HL-60 (cell line): ENCODE measurements at regions not wholly inside any gene's neighbourhood (a gene's known extent, or its start where the extent isn't known, plus 50 kb on each side); places are given as distances from the start of the nearest gene placed in this dataset.

Source experiments
- DNase-seq, 2 experiments: peaks; one replicate each; pipeline ENCODE4 v3.0.0-alpha.2; 2010 to 2020; ENCODE audit warnings: low read depth in 1 of 2, low spot score in 1 of 2
- H3K27ac ChIP-seq: fragments of 250-450 bp; sonication (Bioruptor Pico); replicated peaks from 2 replicates; pipeline ENCODE4 v1.5.1; 2020; ENCODE audit warnings: mild to moderate bottlenecking, moderate library complexity
- H3K27me3 ChIP-seq: fragments of 250-450 bp; sonication (Bioruptor Pico); 2 replicates; pipeline ENCODE4 v1.5.1; 2021; ENCODE audit warnings: mild to moderate bottlenecking, moderate library complexity; ENCODE audit not compliant: insufficient read depth, poor library complexity, severe bottlenecking
- H3K4me3 ChIP-seq: replicated peaks from 2 replicates; pipeline ENCODE4 v1.5.1; 2011; ENCODE audit warnings: mild to moderate bottlenecking, control low read depth, low read length; ENCODE audit not compliant: insufficient read depth
- GABPA ChIP-seq: IDR thresholded peaks from 2 replicates; pipeline ENCODE4 v1.6.1; 2012; ENCODE audit warnings: low read depth
- POLR2AphosphoS5 ChIP-seq: IDR thresholded peaks from 2 replicates; pipeline ENCODE4 v1.6.1; 2012; ENCODE audit warnings: low read depth
- SPI1 ChIP-seq: IDR thresholded peaks from 2 replicates; pipeline ENCODE4 v1.6.1; 2012; ENCODE audit warnings: low read depth, mild to moderate bottlenecking, borderline replicate concordance
- TF ChIP-seq, protein P1 (sequence below): IDR thresholded peaks from one replicate; pipeline ENCODE4 v1.5.1; 2011; ENCODE audit warnings: low read length, control low read depth, inconsistent platforms; ENCODE audit not compliant: insufficient read depth
- TF ChIP-seq, protein P2 (sequence below): IDR thresholded peaks from 2 replicates; pipeline ENCODE4 v1.6.1; 2012; ENCODE audit warnings: low read depth; ENCODE audit not compliant: insufficient replicate concordance

DNA sequence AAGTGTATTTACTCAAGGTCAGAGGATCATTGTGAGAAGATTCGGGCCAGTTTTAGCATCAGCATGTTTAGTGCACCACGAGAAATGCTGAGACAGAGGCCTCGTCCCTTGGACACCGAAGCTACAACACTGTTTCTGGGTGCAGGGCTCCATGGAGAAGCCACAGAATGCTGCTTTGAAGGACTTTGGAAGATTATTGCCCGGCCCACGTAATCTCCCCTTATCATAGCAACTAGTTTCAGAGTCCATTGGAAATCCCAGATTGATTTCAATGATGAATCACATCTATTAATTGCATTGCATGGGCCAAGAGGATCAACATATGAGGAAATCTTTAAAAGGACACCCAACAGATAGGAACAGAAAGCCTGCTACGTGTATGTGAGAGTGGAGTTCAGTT lies 156.0 kb downstream of the MAF start:
- DNase-seq: no peak
- Histone ChIP-seq H3K27ac (no peak overlapping the region), H3K27me3 (no peaks in the 10 kb centered on the region), H3K4me3 (no peak overlapping the region)
- TF ChIP-seq, protein P1, sequence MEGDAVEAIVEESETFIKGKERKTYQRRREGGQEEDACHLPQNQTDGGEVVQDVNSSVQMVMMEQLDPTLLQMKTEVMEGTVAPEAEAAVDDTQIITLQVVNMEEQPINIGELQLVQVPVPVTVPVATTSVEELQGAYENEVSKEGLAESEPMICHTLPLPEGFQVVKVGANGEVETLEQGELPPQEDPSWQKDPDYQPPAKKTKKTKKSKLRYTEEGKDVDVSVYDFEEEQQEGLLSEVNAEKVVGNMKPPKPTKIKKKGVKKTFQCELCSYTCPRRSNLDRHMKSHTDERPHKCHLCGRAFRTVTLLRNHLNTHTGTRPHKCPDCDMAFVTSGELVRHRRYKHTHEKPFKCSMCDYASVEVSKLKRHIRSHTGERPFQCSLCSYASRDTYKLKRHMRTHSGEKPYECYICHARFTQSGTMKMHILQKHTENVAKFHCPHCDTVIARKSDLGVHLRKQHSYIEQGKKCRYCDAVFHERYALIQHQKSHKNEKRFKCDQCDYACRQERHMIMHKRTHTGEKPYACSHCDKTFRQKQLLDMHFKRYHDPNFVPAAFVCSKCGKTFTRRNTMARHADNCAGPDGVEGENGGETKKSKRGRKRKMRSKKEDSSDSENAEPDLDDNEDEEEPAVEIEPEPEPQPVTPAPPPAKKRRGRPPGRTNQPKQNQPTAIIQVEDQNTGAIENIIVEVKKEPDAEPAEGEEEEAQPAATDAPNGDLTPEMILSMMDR: no peak
- no peak for TF ChIP-seq GABPA
- TF ChIP-seq, protein P2, sequence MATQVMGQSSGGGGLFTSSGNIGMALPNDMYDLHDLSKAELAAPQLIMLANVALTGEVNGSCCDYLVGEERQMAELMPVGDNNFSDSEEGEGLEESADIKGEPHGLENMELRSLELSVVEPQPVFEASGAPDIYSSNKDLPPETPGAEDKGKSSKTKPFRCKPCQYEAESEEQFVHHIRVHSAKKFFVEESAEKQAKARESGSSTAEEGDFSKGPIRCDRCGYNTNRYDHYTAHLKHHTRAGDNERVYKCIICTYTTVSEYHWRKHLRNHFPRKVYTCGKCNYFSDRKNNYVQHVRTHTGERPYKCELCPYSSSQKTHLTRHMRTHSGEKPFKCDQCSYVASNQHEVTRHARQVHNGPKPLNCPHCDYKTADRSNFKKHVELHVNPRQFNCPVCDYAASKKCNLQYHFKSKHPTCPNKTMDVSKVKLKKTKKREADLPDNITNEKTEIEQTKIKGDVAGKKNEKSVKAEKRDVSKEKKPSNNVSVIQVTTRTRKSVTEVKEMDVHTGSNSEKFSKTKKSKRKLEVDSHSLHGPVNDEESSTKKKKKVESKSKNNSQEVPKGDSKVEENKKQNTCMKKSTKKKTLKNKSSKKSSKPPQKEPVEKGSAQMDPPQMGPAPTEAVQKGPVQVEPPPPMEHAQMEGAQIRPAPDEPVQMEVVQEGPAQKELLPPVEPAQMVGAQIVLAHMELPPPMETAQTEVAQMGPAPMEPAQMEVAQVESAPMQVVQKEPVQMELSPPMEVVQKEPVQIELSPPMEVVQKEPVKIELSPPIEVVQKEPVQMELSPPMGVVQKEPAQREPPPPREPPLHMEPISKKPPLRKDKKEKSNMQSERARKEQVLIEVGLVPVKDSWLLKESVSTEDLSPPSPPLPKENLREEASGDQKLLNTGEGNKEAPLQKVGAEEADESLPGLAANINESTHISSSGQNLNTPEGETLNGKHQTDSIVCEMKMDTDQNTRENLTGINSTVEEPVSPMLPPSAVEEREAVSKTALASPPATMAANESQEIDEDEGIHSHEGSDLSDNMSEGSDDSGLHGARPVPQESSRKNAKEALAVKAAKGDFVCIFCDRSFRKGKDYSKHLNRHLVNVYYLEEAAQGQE: no peak
- no peak for TF ChIP-seq SPI1
- no peak for TF ChIP-seq POLR2AphosphoS5

DNA sequence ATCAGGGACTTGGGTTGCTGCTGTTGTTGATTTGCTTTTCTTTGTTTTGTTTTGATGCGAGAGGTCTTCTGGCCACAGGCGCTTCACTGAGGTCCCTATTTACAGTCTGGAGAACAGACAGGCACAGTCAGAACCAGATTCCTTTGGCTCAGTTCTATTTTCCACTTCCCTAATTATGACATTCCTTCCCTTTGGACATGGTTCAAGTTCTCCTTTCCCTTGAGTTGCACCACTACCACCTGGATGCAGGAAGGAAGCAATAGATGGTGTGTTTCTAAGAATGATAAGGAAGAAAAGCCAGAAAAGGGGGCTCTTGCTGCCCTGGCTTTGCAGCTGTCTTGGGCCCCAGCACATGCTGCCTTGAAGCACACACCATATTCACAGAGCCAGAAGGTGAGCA lies 160.6 kb downstream of the MAF start:
- H3K4me3 ChIP-seq: no peak overlapping the region
- H3K27me3 ChIP-seq: no peaks in the 10 kb centered on the region
- H3K27ac ChIP-seq: no peak overlapping the region
- TF ChIP-seq GABPA (no peak), POLR2AphosphoS5 (no peak), SPI1 (no peak)
- TF ChIP-seq, protein P2: no peak
- TF ChIP-seq, protein P1: no peak
- no peak for DNase-seq

DNA sequence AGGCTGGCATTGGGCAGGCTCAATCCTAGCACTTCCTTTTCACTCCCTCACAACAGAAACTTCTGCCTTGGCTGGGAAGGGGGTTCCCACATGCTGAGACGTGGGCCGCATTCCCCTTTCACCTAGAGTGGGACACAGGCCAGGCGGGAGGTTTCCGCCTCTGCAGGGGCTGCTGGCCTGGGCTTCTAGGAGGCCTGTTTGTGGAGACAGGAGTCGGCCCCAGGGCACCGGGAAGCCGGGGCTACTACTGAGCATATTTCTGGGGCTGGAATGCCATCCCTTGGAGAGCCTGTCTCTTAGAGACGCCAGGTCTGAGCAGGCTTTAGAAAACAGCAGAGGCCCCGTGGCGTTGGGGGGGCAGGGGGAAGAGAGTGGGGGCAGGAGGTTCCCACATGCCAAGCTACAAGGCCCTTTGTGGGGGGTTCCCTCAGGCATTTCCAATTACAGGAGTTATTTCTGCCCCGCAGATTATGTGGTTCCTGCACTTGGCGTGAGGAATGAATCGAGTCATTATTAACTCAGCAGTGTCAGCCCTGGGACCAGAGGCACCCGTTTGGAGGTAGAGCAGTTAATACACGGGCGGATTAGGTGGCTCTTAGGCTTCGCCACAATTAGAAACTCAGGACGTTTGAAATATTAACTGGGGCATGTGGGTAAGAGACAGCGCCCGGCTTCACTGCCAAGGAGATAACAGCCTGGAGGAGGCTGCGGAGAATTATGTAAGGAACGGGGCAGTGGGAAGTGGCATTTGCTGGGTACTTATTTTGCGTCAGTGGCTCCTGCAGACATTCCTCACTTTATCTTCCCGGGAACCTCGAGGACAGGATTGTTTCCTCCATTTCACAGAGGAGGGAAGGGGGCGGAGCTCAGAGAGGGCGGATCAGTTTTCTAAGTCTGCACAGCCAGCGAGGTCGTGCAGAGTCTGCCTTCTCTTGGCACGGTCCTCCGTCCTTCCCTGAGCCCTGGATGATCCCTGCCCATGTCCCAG lies 162.5 kb downstream of the MAF start:
- no peak overlapping the region for H3K27ac ChIP-seq
- DNase-seq: no peak
- no peak overlapping the region for H3K4me3 ChIP-seq
- no peaks in the 10 kb centered on the region for H3K27me3 ChIP-seq
- TF ChIP-seq GABPA (no peak), POLR2AphosphoS5 (no peak)
- TF ChIP-seq, protein P2: no peak
- TF ChIP-seq, protein P1: no peak
